ENCODE measurements at regions not wholly inside any gene's neighbourhood (a gene's known extent, or its start where the extent isn't known, plus 50 kb on each side); places are given as distances from the start of the nearest gene placed in this dataset.

DNA sequence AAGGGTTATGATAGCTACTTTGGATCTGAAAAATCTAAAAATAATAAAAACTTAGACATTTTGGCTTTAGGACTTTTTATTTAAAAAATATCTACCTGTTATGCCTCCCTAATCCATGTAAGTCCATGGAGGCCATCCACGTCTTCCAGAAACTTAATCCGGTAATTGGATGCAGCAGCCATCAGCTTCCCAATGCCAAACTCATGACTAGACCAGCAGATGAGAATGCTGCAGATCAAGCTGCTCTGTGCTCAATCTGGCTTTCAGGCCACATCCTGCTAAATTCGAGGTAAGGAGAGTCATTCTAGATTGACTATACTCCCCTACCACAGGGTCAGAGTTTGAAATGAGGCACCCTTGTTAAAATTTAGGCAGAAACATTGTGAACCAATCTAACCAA is 168.5 kb upstream of the TCERG1L start:
- CTCF ChIA-PET, result no interaction called here
- Mint-ChIP-seq H3K27ac (no peak overlapping the region), H3K27me3 (no peaks in the 10 kb centered on the region), H3K36me3 (ENCODE audit: low read depth) (no peaks in the 10 kb centered on the region), H3K4me3 (no peak overlapping the region), H3K9me3 (peaks cover 2% of the 10 kb centered on the region), H3K4me1 (ENCODE audit: low read depth) (no peaks in the 10 kb centered on the region)
- ATAC-seq (no peak), DNase-seq (no peak)
- intact Hi-C loops (cut with micrococcal nuclease), result no loop called here
- POLR2A ChIA-PET, result no interaction called here
- TF ChIP-seq, protein P1, sequence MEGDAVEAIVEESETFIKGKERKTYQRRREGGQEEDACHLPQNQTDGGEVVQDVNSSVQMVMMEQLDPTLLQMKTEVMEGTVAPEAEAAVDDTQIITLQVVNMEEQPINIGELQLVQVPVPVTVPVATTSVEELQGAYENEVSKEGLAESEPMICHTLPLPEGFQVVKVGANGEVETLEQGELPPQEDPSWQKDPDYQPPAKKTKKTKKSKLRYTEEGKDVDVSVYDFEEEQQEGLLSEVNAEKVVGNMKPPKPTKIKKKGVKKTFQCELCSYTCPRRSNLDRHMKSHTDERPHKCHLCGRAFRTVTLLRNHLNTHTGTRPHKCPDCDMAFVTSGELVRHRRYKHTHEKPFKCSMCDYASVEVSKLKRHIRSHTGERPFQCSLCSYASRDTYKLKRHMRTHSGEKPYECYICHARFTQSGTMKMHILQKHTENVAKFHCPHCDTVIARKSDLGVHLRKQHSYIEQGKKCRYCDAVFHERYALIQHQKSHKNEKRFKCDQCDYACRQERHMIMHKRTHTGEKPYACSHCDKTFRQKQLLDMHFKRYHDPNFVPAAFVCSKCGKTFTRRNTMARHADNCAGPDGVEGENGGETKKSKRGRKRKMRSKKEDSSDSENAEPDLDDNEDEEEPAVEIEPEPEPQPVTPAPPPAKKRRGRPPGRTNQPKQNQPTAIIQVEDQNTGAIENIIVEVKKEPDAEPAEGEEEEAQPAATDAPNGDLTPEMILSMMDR (IDR thresholded peaks at IDR 0.05), result no peak

DNA sequence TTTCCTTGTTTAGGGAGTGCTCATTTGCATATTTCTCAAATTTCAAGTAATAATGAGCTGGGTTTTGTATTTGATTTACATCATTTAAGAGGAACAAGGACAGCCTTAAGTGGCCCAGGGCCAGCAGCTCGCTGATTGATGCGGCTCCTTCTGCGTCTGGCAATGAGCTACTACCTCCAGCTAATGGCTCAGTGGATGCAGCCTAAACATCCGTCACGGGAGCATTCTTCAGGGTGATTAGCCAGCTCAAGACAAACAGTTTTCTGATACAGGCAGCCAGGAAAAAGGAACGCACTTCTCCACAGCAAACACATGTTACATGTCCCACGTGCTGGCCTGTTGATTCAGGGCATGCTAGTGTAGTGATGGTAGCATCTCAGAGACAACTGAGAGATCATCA is 169.3 kb upstream of the TCERG1L start:
- POLR2A ChIA-PET, result no interaction called here
- DNase-seq, result no peak
- intact Hi-C loops (cut with micrococcal nuclease), result no loop called here
- H3K9me3 Mint-ChIP-seq, result peaks cover 2% of the 10 kb centered on the region
- H3K4me1 Mint-ChIP-seq (ENCODE audit: low read depth), result no peaks in the 10 kb centered on the region
- CTCF ChIA-PET, result no interaction called here
- no peaks in the 10 kb centered on the region for H3K36me3 Mint-ChIP-seq (ENCODE audit: low read depth)
- no peak for ATAC-seq
- TF ChIP-seq, protein P1 (IDR thresholded peaks at IDR 0.05), result no peak
- H3K27ac Mint-ChIP-seq, result no peak overlapping the region
- H3K27me3 Mint-ChIP-seq, result no peaks in the 10 kb centered on the region
- no peak overlapping the region for H3K4me3 Mint-ChIP-seq

DNA sequence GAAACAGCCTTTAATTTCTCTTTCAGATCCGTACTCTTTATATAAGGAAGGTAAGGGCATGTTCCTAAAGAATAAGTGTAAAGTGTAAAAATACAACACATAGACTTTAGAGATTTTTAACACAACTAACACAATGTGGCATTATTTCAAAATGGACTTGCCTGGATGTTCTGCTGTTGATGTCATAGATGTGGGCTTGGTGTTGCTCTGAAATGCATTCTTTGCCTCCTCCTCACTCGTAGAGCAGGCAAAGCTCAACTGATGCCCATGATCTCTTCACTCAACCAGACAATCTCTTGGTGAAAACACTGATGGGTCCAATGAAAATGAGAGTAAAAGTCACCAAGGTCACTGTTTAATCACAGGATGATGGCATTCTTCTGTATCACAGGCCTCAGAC is 174.2 kb upstream of the TCERG1L start:
- Mint-ChIP-seq H3K36me3 (ENCODE audit: low read depth) (no peaks in the 10 kb centered on the region), H3K9me3 (peaks cover 5% of the 10 kb centered on the region), H3K4me1 (ENCODE audit: low read depth) (no peaks in the 10 kb centered on the region), H3K27ac (no peak overlapping the region), H3K27me3 (no peaks in the 10 kb centered on the region), H3K4me3 (no peak overlapping the region)
- CTCF ChIA-PET, result no interaction called here
- ATAC-seq, result no peak
- POLR2A ChIA-PET, result no interaction called here
- DNase-seq, result no peak
- TF ChIP-seq, protein P1 (IDR thresholded peaks at IDR 0.05), result no peak
- intact Hi-C loops (cut with micrococcal nuclease), result no loop called here

DNA sequence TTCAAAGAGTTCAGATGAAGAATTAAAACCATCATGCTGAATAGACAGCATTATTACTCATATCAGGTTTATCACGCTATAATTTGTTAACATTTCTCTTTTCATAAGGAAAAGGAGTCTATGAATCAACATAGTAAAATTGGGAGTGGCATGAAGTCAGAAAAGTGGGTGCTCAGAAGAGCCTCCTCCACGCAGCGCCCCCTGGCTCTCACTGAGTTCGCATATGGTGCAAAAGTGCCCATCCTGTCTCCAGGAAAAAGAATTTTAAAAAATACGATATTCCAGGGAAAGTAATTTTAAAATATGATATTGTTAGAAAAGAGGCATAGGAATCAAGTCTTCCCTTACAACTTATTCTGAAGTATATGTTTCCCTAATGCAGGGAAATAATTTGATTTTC is 176.3 kb upstream of the TCERG1L start:
- ATAC-seq (no peak), DNase-seq (no peak)
- Mint-ChIP-seq H3K4me1 (ENCODE audit: low read depth) (no peaks in the 10 kb centered on the region), H3K9me3 (peaks cover 5% of the 10 kb centered on the region), H3K36me3 (ENCODE audit: low read depth) (no peaks in the 10 kb centered on the region), H3K27me3 (peaks cover 1% of the 10 kb centered on the region), H3K27ac (no peak overlapping the region), H3K4me3 (no peak overlapping the region)
- ChIA-PET POLR2A (no interaction called here), CTCF (no interaction called here)
- intact Hi-C loops (cut with micrococcal nuclease), result no loop called here
- TF ChIP-seq, protein P1 (IDR thresholded peaks at IDR 0.05), result no peak

DNA sequence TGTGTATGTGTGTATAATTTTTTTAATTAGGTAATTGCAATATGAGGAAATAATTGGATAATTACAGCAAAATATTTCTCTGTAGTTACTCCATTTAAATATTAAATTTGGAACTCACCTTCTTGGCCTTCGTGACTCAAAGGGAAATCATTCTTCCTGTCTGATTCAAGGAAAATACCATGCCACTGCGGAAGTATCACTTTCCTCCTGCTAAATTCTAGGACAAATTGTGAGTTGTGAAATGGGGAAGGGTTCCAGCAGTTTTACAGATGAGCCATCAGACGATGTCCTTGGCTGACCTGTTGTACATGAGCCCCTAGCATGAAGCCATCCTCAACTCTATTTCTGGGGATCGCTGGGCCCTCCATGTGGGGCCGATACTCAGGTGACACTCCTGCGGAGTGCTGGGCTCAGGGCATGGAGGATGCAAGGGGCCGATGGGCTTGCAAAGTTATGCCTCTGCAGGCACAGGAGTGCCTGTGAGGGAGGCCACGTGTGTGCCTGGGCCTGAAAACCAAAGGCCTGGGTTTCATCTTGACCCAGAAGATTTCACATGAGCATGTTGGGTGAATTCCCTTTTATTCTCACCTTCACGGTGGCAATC is 179.6 kb upstream of the TCERG1L start:
- intact Hi-C loops (cut with micrococcal nuclease), result no loop called here
- peaks cover 1% of the 10 kb centered on the region for H3K27me3 Mint-ChIP-seq
- ATAC-seq, result no peak
- no peak overlapping the region for H3K27ac Mint-ChIP-seq
- no peak for DNase-seq
- POLR2A ChIA-PET, result no interaction called here
- TF ChIP-seq, protein P1 (IDR thresholded peaks at IDR 0.05), result no peak
- CTCF ChIA-PET, result no interaction called here
- H3K4me3 Mint-ChIP-seq, result no peak overlapping the region
- peaks cover 3% of the 10 kb centered on the region for H3K9me3 Mint-ChIP-seq
- no peaks in the 10 kb centered on the region for H3K4me1 Mint-ChIP-seq (ENCODE audit: low read depth)
- no peaks in the 10 kb centered on the region for H3K36me3 Mint-ChIP-seq (ENCODE audit: low read depth)
